Epidermal melanocyte (primary cell): ENCODE measurements at regions not wholly inside any gene's neighbourhood (a gene's known extent, or its start where the extent isn't known, plus 50 kb on each side); places are given as distances from the start of the nearest gene placed in this dataset.

Experiments used
- DNase-seq: peaks from one replicate; pipeline ENCODE4 v3.0.0; 2011; ENCODE audit warnings: low spot score; ENCODE audit not compliant: insufficient read length

DNA sequence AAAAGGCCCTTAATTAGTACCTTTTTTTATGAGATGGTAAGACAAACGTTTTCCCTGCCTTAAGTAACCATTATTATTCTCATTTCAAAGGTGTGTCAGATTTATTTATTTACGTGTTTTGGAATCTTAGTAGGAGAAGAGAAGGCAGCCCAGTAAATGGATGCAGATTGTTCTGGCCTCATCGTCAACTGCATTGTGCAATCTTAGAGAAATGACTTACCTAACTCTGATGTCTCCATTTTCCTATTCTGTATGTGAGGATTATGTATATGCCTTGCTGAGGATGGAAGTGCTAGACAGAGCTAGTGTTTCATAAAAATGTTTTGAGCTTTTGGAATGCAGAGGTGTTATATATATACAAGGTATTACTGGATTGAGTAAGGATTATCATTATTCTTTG is 97.0 kb upstream of the JAG1 start:
- DNase-seq: no peak

DNA sequence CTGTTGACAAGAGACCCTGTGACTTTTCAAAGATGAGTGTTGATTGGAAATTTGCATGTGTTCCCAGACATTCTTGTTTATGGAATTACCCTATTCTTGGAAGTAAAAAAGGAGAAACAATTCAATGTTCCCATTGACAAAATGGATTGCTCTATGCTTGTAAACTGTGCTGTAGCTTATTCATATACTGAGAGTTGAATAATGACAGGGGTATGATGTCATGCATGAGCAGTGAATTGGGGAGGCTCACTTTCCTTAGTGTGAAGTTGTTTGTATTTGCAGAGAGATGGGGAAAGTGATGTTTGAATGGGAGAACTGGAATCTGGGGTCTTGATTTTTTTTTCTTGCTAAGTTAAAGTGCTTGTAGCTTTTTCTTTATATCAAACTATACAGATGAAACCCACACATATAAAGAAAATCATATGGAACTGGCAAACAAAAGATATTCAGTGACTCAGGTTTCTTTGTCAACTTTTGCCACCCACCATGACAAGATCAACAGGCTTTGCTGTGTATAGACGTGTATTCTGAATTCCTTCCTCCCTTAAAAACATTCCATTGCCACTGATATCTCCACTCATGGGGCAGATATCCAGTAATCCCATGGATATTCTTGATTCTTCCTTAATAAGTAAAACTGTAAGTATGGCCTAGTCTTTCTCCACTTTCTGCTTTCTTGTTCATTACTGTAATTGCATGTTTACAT is 97.8 kb upstream of the JAG1 start:
- no peak for DNase-seq

DNA sequence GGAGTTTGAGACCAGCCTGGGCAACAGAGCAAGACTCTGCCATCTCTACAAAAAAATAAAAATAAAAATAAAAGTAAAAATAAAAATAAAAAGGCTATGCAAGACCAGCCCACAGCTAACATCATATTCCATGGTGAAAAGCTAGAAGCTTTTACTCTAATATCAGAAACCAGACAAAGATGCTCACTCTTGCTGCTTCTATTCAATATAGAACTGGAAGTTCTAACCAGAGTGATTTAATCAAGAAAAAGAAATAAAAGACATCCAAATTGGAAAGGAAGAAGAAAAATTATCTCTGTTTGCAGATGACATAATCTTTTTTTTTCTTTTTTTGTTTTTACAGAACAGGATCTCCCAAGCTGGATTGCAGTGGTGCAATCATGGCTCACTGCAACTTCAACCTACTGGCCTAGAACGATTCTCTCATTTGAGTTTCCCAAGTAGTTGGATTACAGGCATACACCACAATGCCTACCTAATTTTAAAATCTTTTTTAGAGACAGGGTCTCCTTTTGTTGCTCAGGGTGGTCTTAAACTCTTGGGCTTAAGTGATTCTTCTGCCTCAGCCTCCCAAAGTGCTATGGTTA is 100.7 kb upstream of the JAG1 start:
- DNase-seq: no peak

DNA sequence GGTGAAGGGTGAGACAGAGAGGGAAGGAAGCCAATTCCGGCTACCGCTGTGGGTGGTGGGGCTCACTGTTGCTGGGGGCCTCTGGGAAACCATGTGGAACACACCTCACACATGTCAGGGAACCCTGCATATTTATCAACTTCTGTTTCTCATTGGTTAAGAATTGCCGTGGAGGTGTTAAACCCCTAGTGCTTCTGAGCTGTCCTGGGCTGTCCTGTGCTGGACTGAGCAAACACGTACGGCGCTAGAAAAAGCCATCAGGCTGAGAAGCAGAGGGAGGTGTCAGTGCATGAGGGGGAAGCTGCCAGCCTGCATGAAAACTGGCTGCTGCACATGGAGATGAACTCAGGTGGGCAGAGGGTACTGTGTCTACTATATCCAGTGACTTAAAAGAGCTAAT is 103.9 kb upstream of the JAG1 start:
- DNase-seq: no peak

DNA sequence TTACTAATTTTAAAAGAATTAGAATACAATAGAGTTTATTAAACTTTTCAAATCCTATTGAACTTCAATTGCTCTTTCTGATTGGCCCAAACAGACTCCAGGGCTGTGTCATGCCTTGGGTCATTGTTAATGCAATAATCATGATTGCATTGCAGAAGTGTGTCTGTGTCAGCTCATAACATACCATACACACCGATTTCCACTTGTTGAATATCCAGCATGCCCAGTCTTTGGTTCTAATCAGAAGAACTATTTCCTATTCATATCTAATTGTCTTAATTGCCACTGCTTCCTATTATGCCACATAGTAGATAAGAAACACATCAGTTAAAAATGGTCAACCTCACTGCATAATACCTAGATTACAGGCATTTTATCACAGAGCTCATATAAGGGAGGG is 106.1 kb upstream of the JAG1 start:
- no peak for DNase-seq

DNA sequence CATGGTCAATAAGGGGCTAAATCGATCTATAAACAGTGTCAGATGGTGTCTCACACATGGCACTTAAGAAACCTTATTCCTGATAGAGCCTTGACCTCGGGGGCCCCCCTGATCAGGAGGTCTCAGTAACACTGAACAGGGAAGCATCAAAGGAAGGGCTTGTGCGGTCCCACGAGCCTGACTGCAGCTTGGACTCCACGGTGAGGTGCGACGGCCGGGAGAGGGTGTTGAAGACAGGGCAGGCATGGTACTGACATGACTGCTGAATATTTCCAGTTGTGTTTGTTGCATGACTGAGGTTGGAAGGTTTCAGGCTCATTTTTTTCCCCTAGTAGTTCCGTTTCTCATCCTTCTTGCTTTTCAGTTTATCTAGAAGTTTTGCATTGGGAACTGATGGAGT is 107.1 kb upstream of the JAG1 start:
- no peak for DNase-seq

DNA sequence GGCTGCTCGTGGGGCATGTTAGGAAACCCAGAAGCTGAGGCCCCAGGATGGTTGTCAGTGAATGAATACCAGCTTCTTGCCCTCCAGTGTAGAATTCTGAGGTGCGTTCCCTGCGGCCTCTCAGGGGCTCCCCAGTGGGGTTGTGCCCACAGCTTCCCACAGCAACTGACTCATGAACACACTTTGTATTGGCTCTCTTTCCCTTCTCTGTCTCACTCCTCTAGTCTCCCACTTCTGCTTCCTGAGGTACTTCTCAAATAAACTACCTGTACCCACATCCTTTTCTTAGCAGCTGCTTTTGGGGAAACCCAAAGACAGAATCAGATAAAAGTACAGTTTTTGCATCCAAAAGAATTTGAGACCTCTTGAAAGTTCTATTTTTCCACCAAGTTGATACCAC is 107.7 kb upstream of the JAG1 start:
- DNase-seq: no peak

DNA sequence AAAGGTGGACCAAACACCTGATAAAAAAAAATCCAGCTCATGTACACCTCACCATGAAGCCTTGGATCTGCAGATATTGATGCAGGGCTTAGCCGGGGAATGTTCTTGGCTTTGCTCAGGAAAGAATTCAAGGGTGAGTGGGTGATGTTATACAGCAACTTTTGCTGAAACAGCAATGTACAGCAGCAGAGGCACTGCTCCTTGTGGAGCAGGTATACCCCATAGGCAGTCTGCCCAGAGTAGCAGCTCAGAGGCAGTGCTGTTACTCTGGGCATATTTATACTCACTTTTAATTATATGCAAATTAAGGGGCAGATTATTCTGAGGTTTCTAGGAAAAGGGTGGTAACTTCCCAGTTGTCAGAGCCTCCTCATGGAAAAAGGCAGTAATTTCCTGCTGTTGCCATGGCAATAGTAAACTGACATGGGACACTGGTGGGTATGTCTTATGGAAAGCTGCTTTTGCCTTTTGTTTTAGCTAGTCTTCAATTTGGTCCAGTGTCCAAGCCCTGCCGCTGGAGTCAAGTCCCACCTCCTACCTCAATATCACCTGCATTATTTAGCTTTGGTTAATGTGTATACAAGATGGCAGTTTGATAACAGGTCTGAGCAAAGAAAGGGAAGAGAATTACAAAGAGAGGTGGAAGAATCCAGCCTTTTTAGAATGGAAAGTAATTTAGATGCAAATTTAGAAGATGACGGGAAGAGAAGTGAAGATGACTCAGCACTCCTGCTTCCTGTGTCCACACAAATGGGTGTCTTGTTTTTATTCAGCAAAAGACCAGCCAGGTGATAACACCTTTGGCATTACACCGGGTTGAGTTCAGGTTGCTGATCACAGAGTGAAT is 110.1 kb upstream of the JAG1 start:
- no peak for DNase-seq

DNA sequence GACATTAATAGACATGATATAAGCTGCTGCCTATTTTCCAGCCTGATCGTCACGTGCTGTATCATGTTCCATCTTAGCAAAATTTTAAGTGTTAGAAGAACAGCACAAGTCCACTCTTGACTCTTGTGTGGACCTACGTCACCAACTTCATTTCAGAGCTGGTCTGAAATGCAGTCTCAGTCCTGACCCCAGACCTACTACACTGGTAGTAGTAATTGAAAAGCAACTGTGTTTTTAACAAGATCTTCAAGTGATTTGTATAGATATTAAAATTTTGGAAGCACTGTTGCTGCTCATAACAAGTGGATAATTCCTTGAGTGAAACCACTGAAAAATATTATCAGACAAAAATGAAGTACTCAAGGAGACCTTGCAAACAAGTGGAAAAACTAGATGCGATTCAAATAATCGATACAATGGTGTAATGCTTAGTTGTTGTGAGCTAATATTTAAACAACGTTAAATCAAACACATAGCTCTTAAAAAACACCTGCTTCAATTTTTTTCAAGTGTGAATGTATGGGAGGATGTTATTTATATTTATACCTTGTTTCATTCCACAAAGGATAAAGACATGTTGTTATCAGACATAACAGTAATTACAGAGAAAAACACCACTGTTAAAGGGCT is 110.9 kb upstream of the JAG1 start:
- no peak for DNase-seq

DNA sequence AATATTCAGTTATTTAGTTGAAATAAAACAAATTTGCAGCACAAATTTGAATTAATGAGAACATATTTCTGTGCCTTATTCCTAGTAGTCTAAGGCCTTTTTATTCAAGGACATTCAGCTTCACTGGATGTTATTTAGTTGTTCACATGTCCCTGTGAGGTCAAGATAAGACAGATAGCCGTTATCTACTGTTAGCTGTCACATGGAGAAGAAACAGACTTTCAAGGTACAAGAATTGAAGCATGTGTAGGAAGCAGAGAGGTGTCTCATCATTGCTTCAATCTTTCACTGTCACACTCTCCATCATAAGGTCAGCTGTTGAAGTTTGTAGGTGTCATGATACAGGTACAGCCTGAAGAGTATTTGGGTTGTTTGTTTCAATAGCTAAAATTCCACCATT is 112.9 kb upstream of the JAG1 start:
- no peak for DNase-seq

DNA sequence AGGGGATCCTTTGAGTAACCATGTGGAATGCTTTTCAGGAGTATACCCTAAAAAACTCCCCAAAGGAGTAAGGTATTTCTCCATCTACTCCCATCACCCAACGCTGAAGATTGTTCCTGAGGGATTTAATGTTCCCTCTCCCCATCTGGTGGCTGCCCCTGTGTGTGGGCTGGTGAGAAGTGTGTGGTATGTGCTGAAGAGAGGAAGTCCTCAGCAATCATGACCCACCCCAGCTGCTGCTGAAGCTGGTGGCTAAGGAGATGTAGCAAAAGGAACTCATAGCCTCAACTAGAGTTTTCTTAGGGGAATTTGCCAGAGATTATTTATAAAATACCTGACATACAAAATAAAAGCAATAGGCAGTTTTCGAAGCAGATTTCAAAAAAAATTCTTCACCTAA is 114.3 kb upstream of the JAG1 start:
- no peak for DNase-seq

DNA sequence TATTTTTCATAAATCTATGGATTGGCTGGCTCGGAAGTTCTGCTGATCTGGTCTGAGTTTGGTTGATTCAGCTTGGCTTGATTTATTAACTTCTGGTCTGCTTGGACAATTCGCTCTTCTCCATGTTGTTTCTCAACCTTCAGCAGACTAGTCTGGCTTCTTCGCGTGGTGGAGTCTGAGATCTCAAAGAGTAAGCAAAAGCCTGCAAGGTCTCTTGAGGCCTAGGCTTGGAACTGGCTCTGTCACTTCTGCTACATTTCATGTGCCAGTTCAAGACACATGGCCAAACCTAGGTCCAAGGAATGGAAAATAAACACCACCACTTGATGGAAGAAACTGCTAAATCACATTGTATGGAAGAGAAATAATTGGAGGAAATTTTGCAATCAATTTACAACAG is 115.1 kb upstream of the JAG1 start:
- no peak for DNase-seq

DNA sequence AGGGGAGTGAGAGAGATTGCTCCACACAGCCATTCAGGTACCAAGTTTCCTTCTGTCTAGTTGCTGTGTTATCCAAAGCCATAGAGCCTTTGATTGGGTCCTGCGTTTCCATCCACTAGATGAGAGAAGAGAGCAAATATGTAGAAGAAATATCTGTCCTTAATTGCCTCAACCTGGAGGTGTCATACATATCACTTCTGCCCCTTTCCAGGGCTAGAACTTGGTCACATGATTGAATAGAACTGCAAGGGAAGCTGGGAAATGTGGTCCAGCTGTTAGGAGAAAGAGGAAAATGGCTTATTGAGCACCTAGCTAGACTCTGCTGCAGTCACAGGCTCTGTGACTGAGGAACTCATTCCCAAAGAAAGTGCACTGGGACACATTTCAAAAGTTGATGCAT is 115.6 kb upstream of the JAG1 start:
- no peak for DNase-seq

DNA sequence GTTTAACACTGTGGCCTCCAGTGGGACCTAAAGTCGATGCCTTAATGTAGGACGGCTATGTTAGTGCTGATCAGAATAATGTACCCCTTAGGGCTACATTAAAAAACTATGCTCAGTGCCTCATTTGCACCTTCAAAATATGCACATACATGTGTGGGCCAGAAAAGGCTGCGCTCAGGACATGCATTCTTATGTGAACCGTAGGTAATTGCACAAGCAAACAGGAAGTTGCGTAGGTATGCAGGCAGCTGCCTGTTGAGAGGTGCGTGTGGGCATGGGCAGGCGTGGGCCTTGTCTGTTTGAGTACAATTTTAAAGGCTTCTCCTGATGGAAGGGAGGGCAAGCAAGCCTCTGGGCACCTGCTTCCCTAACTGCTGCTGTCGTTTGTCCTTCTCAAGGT is 116.2 kb upstream of the JAG1 start:
- DNase-seq: no peak

DNA sequence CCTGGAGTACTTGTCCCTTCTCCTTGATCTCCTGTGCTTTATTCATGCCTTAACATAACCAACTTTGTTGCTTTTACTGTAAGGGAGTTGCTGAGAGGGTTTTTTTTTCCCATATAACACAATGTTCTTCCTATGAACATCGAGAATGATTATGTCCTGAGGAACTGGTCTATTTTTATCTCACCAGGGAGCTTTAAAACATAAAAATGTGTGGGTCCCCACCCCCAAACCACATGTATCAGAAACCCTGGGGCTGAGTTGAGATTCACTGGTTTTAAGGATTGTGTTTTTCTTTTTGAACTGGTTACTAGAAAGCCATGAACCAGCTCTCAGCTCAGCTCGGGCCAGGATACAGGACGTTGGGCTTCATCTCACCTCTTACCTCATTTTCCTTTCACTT is 118.5 kb upstream of the JAG1 start:
- DNase-seq: peak; percentile 75

DNA sequence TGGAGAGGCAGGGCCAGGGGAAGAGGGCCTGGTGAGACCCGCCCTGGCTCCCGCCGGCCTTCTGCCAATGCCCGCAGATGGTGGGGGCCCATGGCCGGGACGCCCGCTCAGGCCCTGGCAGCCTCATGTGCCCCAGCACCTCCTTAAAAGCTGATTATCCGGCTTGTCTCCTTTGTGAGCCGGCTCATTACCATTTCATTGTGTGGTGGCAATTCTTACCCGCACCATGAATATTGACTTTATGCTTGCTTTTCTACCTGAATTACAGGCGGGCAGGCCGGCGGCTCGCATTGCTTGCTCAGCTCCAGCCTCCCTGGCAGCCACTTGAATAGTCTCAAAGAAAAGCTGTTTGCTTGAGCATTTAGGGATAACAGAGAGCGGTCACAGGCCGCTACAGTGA is 120.0 kb upstream of the JAG1 start:
- DNase-seq: no peak

DNA sequence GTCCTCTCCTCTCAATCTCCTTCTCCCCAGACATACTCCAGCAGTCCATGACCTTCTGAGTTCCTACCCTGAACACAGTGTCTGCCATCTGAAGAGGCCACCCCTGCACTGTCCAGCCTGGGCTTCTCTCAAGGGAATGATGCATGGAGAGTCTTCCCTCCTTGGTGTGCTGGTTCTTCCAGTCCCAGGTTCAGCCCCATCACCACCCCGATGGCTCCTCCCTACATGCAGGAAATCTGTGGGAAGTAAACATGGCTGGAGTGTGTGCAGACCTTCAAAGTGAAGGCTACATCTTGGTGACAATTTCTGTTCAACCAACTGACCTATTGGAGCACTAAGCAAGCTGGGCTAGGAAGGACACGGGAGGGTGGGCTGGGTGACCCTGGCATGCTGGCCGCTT is 121.0 kb upstream of the JAG1 start:
- DNase-seq: no peak

DNA sequence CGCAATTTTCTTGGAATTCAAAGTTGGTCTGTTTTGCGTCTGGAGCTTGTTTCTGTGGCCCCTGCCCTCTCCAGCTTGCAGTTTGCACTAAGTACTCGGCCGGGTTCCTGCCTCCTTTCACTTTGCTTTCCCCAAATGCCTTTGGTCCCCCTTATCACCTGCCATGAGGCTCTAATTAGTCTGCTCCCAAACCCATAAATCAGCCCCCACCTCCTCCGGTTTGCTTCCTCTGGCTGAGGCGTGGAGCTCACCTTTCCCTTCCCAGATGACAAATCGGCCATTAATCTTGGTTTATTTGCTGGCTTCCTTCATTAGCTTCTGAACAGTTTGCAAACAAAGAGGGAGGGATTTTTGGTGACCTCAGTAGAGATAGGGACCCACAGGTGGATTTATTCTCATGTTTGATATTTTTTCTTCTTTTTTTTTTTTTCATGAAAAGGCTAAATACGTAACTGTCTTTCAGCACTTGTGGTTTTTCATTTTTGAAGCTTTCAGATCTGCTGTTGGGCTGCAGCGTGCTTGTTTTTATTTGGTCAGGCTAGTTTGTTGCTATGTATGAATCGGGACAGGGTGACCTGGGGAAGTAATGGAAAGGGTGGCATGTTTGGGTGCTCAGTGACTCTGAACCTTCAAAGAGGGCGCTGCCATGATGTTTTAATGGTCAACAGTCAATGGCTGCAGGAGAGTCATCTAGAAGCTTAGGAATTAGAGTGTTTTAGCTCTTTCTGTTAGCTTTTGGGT is 121.7 kb upstream of the JAG1 start:
- no peak for DNase-seq

DNA sequence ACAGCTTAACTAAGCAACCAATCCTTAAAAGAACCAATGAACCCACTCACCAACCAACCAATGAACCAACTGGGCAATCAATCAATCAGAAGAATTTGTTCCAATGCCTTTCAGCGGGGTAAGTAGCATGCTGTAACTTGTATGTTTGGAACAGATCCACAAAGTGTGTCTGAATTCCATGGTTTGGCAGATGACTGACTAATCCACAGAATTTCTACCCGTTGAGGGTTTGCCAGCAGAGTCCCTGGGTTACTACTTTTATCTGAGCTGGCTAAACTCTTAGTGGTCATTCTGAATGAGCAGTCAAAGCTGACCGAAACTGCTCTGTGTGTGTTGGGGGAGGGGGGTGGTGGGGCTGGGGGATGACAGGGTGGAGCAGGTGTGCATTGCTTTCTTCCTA is 125.0 kb upstream of the JAG1 start:
- DNase-seq: no peak

DNA sequence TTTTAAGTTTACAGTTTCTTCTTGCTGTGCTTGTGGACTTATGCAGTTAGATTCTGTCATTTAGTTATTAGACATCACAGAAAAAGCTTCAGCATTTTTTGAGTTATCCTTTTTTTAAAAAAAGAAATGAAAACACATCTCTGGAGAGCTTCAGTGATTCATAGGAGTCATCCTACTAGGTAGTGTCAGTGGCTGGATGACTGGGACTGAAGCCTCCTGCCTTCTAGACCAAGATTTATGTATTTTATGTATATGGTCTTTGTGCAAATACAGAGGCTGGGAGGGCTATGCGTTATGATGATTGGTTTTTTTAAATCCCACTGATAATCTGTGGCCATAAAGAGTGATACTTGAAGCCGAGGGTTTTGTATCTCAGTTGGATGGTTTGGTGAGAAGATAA is 125.9 kb upstream of the JAG1 start:
- DNase-seq: no peak

DNA sequence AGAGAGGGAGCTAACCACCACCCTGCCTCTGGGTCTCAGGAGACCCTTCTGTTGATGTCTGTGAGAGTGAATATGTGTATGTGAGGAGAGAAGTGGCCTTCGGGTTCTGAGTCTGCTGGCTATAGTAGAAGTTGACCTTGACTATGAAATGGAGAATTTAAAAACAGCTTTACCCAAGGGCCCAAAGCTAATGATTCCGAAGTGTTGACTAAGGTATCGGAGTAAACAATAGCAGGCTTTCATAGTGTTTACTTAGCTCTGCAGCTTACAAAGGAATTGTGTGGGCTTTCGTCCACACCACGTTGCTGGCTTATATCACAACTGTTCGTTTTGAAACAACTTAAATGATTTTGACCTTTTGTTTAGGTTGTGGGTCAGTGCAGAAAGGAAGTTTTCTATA is 126.5 kb upstream of the JAG1 start:
- no peak for DNase-seq

DNA sequence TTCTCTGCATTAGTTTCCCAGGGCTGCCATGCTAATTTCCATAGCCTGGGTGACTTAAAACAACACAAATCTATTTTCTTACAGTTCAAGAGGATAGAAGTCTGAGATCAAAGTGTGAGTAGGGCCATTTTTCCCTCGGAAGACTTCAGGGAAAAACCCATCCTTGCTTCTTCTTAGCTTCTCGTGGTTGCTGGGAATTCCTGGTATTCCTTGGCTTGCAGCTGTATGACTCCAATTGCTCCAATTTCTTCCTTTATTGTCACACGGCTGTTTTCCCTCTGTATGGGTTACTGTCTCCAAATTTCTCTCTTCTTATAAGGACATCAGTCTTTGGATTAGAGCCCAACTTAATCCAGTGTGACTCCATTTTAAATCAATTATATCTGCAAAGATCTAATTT is 128.4 kb upstream of the JAG1 start:
- DNase-seq: no peak
